ENCODE measurements at regions not wholly inside any gene's neighbourhood (a gene's known extent, or its start where the extent isn't known, plus 50 kb on each side); places are given as distances from the start of the nearest gene placed in this dataset.

DNA sequence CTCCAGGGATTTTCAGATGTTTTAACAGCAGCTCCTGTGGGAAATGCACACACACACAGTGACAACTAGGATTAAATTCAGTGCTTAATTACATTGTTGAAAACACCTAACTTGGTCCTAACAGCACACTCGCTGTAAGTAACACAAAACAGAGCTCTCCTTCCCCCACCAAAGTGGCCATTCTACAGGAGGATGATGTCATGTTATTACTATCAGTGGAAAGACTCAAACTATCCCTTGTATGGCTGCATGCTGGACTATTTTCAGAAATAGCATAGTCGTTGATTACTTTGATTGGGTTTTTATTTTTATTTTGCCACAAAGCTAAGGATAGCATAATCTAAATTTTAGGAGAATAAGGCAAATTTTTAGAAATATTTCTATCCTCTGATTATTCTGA lies 406.3 kb downstream of the SPRY1 start:
- Histone ChIP-seq H3K27ac (peak overlapping the region in 5 of 10 donors; percentile 10 to 62 (median 26)), H3K4me1 (peaks cover 0 to 34% (median 5%) of the 10 kb centered on the region in 9 donors), H3K4me3 (no peak overlapping the region), H3K9me3 (peaks cover 0 to 13% (median 8%) of the 10 kb centered on the region in 11 donors), H3K36me3 (no peaks in the 10 kb centered on the region), H3K27me3 (no peaks in the 10 kb centered on the region)
- DNase-seq (no peak), ATAC-seq (peak in 3 of 8 donors; percentile 19 to 56 (median 45))
- intact Hi-C loops (cut with DNase I) = no loop called here
- 38 to 64% methylated on average over 2 of the region's 2 CpGs for WGBS, 2 donors
- TF ChIP-seq, protein P1, sequence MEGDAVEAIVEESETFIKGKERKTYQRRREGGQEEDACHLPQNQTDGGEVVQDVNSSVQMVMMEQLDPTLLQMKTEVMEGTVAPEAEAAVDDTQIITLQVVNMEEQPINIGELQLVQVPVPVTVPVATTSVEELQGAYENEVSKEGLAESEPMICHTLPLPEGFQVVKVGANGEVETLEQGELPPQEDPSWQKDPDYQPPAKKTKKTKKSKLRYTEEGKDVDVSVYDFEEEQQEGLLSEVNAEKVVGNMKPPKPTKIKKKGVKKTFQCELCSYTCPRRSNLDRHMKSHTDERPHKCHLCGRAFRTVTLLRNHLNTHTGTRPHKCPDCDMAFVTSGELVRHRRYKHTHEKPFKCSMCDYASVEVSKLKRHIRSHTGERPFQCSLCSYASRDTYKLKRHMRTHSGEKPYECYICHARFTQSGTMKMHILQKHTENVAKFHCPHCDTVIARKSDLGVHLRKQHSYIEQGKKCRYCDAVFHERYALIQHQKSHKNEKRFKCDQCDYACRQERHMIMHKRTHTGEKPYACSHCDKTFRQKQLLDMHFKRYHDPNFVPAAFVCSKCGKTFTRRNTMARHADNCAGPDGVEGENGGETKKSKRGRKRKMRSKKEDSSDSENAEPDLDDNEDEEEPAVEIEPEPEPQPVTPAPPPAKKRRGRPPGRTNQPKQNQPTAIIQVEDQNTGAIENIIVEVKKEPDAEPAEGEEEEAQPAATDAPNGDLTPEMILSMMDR (IDR thresholded peaks at IDR 0.05) = no peak

DNA sequence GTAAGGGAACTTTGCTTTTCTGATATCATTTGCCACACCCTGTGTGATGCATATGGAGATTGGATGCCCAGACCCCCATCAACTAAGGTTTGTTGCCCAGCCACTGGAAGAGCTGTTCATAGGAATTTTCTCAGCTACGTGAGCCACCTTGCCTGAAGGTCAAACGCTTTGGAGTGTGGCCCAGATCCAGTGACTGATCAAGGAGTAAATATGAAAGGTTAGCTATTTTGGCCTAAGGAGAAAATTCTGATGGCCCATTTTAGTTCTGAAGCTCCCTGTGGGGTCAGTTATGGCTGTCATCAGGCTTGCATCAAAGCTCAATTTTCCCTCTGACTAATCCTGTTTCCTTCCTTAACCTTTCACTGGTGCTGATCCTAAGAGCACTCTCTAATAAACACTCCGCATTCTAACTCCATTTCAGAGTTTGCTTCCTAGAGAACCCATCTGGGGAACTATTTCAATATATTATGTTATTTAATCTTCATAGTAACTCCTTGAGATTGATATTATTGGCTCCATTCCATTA lies 407.7 kb downstream of the SPRY1 start:
- ATAC-seq (no peak), DNase-seq (no peak)
- Histone ChIP-seq H3K27ac (peak overlapping the region in 2 of 10 donors; percentile 38 to 62), H3K27me3 (no peaks in the 10 kb centered on the region), H3K36me3 (no peaks in the 10 kb centered on the region), H3K9me3 (peaks cover 0 to under 1% (median 0%) of the 10 kb centered on the region in 11 donors), H3K4me1 (peaks cover 0 to 34% (median 5%) of the 10 kb centered on the region in 9 donors), H3K4me3 (no peak overlapping the region)
- TF ChIP-seq, protein P1 (IDR thresholded peaks at IDR 0.05) = no peak
- intact Hi-C loops (cut with DNase I) = no loop called here
- 83 to 86% methylated on average over 3 of the region's 3 CpGs for WGBS, 2 donors

DNA sequence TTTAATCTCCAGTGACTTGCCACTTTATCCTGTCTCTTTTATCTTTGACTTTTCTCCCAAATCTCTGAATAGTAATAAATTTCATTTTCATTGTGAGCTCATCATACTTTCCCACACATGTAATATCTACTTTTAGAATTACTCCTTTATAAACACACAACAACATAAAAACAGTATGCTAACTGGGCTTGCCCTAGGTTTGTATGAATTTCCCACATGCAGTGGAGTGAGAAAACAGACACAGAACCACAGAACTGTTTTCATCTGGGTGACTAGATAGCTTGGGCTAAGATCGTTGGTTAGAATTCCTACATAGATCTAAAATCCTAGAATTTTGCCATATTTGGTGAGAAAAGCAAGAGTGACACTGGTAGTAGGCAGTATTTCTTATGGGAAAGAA lies 409.5 kb downstream of the SPRY1 start:
- intact Hi-C loops (cut with DNase I) = no loop called here
- 63% methylated on average over 1 of the region's 1 CpG for WGBS, 2 donors
- peak in 4 of 8 donors; percentile 18 to 60 (median 39) for ATAC-seq
- Histone ChIP-seq H3K36me3 (no peaks in the 10 kb centered on the region), H3K4me3 (no peak overlapping the region), H3K27ac (peak overlapping the region in 6 of 10 donors; percentile 3 to 57 (median 20)), H3K27me3 (no peaks in the 10 kb centered on the region), H3K4me1 (peaks cover 0 to 34% (median 5%) of the 10 kb centered on the region in 9 donors), H3K9me3 (no peaks in the 10 kb centered on the region)
- TF ChIP-seq, protein P1 (IDR thresholded peaks at IDR 0.05) = no peak
- no peak for DNase-seq

DNA sequence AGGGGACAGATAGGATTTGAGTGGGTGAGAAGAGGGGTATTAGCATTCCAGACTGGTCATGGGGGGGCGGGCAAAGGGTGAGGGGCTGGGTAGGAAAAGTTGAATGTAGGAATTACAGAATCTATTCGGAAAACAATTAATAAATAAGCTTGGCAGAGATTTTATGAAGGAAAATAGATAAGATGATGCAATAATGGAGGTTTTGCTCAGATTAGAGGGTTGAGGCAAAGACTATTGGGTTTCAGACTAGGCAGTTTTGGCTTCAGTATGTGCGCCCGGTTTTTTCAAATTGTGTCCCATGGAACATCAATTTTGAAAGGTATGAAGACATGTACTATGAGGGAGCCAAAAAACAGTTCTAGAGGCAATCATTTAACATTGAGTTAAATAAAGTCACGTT lies 410.6 kb downstream of the SPRY1 start:
- H3K27me3 ChIP-seq = no peaks in the 10 kb centered on the region
- no peak overlapping the region for H3K27ac ChIP-seq
- no peaks in the 10 kb centered on the region for H3K9me3 ChIP-seq
- ATAC-seq = no peak
- H3K36me3 ChIP-seq = no peaks in the 10 kb centered on the region
- TF ChIP-seq, protein P1 (IDR thresholded peaks at IDR 0.05) = no peak
- WGBS, 2 donors = 93 to 95% methylated on average over 5 of the region's 5 CpGs
- intact Hi-C loops (cut with DNase I) = no loop called here
- H3K4me3 ChIP-seq = no peak overlapping the region
- peaks cover 0 to 31% (median 7%) of the 10 kb centered on the region in 9 donors for H3K4me1 ChIP-seq
- DNase-seq = no peak
